NCI-H2081 treated with DMSO at 0.1 percent for 48 hours (cell line): ENCODE measurements at regions not wholly inside any gene's neighbourhood (a gene's known extent, or its start where the extent isn't known, plus 50 kb on each side); places are given as distances from the start of the nearest gene placed in this dataset.
"Not testable (repeated sequence)": the region's sequence is repeated elsewhere in the genome, so short reads cannot be mapped to it uniquely, and the experiment has no call there.

Experiments
- DNase-seq: peaks from one replicate; lab custom pipeline; 2025; lab: John Stamatoyannopoulos, UW

GRCh38 chr4:15163284-15163645 is 161.0 kb downstream of the CPEB2 start:
- no peak for DNase-seq

DNA sequence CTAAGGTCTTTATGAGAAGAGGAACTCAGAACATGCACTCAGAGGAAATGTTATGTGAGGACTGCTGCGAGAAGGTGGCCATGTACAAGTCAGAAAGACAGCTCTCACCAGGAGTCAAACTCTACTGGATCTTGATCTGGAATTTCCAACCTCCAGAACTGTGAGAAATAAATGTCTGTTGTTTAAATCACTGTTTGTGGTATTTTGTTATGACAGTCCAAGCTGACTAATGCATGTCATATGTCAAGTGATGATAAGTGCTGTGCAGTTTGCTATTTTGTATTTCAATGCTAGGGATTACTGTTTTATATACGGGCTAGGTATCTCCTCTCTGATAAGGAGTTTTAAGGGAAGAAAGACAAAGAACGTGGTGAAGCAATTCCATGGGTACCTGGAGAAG is 162.3 kb downstream of the CPEB2 start:
- DNase-seq = no peak

- no peak for DNase-seq
Observed at GRCh38 chr4:15167743-15168142, 165.5 kb downstream of the CPEB2 start.

- no peak for DNase-seq
Observed at GRCh38 chr4:15168759-15169158, 166.5 kb downstream of the CPEB2 start.

DNA sequence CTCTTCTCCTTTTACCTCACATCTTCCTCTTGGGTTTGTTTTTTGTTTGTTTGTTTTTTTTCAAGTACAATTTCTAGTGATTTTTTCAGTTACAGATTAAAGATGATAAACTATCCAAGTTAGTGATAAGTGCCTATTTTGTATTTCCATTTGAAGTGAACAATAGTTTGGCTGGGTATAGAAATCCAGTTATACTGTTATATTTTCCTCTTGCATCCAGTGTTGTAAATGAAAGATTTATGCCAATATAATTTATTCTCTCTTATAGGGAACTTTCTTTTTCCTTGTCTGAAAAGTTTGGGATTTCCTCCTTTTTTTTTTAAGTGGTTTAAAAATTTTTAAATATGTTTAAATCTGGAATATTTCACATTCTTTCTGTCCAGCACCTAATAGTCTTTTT is 169.4 kb downstream of the CPEB2 start:
- DNase-seq = no peak

GRCh38 chr4:15173251-15173650 is 171.0 kb downstream of the CPEB2 start:
- DNase-seq = no peak

DNA sequence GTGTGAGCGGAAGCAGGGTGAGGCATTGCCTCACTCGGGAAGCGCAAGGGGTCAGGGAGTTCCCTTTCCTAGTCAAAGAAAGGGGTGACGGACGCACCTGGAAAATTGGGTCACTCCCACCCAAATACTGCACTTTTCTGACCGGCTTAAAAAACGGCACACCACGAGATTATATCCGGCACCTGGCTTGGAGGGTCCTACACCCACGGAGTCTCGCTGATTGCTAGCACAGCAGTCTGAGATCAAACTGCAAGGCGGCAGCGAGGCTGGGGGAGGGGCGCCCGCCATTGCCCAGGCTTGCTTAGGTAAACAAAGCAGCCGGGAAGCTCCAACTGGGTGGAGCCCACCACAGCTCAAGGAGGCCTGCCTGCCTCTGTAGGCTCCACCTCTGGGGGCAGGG is 171.9 kb downstream of the CPEB2 start:
- DNase-seq = not testable (repeated sequence)

GRCh38 chr4:15179842-15180241 is 177.6 kb downstream of the CPEB2 start:
- DNase-seq = not testable (repeated sequence)

GRCh38 chr4:15182600-15183220 is 180.4 kb downstream of the CPEB2 start:
- DNase-seq = no peak

- DNase-seq = no peak
Observed at GRCh38 chr4:15186149-15186548, 183.9 kb downstream of the CPEB2 start.

DNA sequence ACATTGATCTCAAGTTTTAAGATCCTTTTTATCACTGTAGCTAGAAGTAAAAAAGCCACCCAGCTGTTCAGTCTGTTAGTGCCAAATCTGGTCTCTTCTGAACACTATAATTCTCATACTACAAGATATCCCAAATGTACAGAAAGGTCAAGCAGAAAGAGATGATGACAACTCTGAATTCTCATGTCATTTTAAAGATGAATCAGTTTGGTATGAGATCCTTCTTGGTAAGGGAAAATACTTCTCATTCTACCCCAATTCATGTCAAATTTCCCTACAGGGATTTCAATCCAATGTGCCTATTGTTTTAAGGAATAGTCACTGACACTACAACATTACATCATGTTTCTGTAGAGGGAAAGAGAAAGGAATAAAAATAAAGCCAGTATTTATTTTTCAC is 184.5 kb downstream of the CPEB2 start:
- no peak for DNase-seq

DNA sequence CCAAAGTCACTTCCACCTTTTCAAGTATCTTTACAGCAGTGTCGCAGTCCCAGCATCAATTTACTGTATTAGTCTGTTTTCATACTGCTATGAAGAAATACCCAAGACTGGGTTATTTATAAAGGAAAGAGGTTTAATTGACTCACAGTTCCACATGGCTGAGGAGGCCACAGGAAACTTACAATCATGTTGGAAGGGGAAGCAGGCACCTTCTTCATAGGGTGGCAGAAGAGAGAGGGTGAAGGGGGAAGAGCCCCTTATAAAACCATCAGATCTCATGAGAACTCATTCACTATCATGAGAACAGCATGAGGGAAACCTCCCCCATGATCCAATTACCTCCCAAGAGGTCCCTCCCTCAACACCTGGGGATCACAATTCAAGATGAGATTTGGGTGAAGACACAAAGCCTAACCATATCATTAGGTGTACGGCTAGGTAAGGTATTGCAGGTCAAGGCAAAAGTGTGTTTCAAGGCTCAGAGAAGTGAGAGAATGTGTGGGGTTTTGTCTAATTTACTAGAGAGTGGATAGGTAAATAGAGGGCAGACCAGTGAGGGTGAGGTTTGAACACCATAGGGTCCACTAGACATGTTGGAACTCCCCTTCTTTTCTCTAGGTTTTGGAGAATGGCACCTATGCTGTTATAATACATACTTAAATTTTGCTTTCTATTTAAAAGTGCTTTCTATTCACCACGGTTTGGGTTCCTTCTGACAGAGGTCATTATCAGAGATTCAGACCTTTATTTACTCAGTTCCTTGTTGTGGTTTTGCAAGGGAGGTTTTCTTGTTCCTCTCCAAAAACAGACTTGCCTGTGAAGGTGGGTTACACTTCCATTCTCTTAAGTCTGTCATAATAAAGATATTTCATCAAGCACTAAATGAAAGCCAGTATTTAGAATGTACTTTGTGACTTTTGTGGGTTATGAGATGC is 186.6 kb downstream of the CPEB2 start:
- DNase-seq = no peak

DNA sequence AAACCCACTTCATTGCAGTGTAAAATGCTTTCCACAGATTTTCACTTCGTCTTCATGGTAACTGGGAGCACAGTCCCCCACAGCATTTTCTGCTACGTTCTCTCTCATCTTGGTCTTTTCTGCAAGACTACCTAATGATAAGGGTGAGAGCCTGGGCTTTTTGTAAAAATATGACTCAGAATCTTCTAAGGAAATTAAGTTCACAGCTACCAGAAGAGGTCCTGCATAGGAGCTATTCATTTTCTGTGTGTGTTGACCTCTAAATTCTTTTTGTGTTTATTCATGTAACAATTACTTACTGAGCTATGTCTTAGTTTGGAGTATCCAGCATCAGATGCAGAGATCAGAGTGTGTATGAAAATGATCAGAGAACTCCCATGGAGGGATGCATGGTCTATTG is 192.2 kb downstream of the CPEB2 start:
- DNase-seq = no peak

DNA sequence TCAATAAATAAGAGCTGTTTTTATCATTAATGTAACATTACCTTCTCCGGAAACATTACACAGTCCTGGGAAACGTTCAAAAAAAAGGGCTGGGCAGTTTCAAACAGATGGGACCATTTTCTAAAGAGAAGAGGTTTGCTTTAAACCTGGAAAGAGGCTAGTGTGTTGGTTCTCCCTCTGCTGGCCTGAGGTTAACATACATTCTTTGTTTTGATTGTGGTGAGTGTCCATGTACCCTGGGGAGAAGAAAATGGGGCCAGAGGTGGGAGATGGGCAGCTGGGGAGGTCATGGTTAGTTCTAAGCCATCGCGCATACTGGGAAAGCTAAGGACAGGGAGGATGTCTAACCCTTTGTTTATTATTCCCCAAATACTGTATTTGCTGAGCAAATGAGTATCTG is 194.7 kb downstream of the CPEB2 start:
- no peak for DNase-seq

DNA sequence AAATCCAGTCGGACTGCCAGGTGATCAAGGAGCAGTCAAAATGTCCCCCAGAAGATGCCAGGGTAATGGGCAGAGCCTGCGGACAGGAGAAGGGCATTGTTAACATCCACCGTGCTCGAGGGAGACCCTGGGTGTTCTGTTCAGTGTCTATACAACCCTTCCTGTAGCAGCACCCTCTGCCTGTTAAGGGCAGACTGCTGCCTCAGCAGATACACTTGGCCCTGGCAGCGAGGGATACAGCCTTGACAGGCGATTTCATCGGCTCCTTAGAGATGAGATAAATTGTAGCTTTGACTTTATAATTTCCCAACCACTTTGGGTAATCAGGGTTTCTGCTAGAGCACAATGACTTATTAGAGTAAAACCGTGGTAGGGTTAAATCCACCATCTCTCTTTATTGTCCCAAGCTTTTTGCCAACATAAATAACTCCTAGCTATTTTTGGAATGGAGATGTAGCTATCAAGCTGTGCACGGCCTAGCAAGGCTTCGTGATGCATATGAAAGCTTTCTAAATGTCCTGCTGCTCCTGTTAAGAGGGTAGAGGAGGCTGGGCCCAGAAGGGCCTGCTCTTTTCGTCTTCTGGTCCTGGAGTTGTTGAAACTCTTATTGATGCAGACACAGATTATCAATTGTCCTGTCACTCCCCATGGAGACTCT is 195.9 kb downstream of the CPEB2 start:
- DNase-seq = no peak

- no peak for DNase-seq
Observed at GRCh38 chr4:15201782-15202181, 199.5 kb downstream of the CPEB2 start.

- no peak for DNase-seq
Observed at GRCh38 chr4:15202481-15202880, 200.2 kb downstream of the CPEB2 start.

DNA sequence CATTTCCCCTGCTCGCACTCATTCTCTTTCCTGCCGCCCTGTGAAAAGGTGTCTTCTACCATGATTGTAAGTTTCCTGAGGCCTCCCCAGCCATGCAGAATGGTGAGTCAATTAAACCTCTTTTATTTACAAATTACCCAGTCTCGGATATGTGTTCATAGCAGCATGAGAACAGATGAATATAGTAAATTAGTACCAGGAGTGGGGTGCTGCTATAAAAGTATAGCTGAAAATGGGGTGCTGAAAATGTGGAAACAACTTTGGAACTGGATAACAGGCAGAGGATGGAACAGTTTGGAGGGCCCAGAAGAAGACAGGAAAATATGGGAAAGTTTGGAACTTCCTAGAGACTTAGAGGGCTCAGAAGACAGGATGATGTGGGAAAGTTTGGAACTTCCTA is 204.2 kb downstream of the CPEB2 start:
- DNase-seq = not testable (repeated sequence)

GRCh38 chr4:15213302-15213970 is 211.2 kb downstream of the CPEB2 start:
- DNase-seq = no peak

DNA sequence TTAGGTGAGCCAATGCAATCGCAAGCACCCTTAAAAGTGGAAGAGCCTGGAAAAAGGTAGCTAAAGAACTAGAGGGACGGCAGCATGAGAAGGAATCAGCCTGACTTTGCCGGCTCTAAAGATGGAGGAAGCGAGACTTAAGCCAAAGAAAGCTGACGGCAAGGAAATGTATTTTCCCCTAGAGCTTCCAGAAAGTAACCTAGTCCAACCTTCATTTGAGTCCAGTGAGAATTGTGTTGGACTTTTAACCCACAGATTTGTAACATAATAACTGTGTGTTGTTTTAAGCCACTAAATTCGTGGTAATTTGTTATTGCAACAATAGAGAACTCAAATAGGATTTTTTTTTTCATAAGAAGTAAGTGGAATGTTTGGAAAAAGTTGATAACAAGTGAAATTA is 212.7 kb upstream of the C1QTNF7 start:
- no peak for DNase-seq

DNA sequence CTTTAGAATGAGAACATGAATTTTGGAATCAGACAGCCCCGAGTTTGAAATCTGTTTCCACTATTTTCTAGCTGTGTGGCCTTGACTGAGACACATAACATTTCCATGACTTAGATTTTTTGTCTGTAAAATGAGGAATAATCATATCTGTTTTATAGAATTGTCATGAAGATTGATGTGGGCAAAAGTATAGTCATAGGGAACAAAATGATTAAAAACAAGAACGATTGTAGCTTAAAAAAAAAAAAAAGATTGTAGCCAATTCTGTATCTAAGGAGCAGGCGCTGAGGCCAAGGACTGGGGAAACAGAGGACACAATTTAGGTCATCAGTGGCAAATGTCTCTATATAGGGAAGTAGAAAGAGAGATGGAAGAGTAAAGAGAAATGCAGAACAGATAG is 201.6 kb upstream of the C1QTNF7 start:
- DNase-seq = no peak

- DNase-seq = peak; percentile 24
Observed at GRCh38 chr4:15231265-15232091, 196.4 kb upstream of the C1QTNF7 start.
